ENCODE measurements at regions not wholly inside any gene's neighbourhood (a gene's known extent, or its start where the extent isn't known, plus 50 kb on each side); places are given as distances from the start of the nearest gene placed in this dataset.

DNA sequence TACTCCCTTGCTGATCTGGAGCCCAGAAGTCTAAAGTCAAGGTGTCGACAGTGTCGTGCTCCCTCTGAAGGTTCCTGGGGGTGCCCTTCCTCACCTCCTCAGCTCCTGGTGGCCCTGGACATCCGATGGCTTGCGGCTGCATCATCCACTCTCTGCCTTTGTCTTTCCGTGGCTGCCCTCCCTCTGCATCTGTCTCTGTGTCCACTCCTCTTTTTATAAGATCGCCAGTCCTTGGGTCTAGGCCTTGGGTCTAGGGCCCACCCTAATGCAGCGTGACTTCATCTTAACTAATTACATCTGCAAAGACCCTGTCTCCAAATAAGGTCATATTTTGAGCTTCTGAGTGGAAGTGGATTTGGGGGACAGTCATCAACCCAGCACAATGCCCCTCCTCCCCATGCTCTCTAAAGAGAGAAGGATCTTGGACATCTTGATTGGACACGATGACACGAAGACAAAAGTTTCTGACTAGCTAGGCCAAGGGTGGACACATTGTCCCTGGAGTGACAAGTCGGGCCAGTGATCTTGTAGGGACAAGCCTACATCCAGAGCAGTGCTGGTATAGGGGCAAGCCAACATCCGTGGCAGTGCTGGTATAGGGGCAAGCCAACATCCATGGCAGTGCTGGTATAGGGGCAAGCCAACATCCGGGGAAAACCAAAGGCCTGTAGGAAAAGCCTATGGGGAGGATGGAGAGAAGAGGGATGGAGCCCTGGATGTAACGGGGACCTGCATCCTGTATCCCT lies 93.9 kb upstream of the DIO3 start:
- Histone ChIP-seq H3K23ac (ENCODE audit: low read depth, low read length) (no peak overlapping the region), H2BK15ac (ENCODE audit: low read depth, low read length) (no peak overlapping the region), H3K27ac (ENCODE audit: insufficient read depth, low read length) (no peak overlapping the region), H3K18ac (ENCODE audit: low read depth, low read length) (no peak overlapping the region), H3K9me3 (ENCODE audit: control insufficient read depth, insufficient read depth, low read length) (no peaks in the 10 kb centered on the region), H2AFZ (replicated peaks; ENCODE audit: low read length, poor library complexity) (no peak overlapping the region), H4K20me1 (ENCODE audit: insufficient read depth, low read length) (no peaks in the 10 kb centered on the region), H2BK20ac (ENCODE audit: low read depth, low read length) (no peak overlapping the region), H3K4me1 (ENCODE audit: control insufficient read depth, insufficient read depth, low read length) (no peaks in the 10 kb centered on the region), H4K91ac (ENCODE audit: insufficient read depth, low read depth, low read length) (no peak overlapping the region), H2AK9ac (replicated peaks; ENCODE audit: low read depth, low read length, poor library complexity) (no peak overlapping the region), H3K36me3 (ENCODE audit: control insufficient read depth, insufficient read depth, low read length) (no peaks in the 10 kb centered on the region), H3K14ac (replicated peaks; ENCODE audit: low read depth, low read length) (no peak overlapping the region), H3K9me1 (ENCODE audit: insufficient read depth, low read length) (no peaks in the 10 kb centered on the region; the same call in 1 of the 2 replicates), H3K27me3 (ENCODE audit: control insufficient read depth, insufficient read depth, low read length) (peaks cover 16% of the 10 kb centered on the region; the same call in 1 of the 2 replicates), H3K4me3 (ENCODE audit: insufficient read depth, low read depth, low read length) (no peak overlapping the region), H3K4me2 (ENCODE audit: low read depth, low read length) (no peak overlapping the region), H2BK120ac (ENCODE audit: low read depth, low read length) (no peak overlapping the region), H2BK5ac (ENCODE audit: low read depth, low read length, poor library complexity, severe bottlenecking) (no peak overlapping the region), H3K79me1 (ENCODE audit: low read depth in 1 of 2, low read length in 2 of 2) (no peaks in the 10 kb centered on the region), H4K8ac (ENCODE audit: low read depth in 2 of 2, low read length in 2 of 2) (no peak overlapping the region), H2AK5ac (ENCODE audit: low read depth, low read length) (no peak overlapping the region), H3K9ac (ENCODE audit: low read depth, low read length) (no peak overlapping the region), H3K56ac (ENCODE audit: extremely low read depth, insufficient read depth, low read length) (no peak overlapping the region), H3K4ac (ENCODE audit: low read depth, low read length) (no peak overlapping the region), H4K5ac (ENCODE audit: low read depth, low read length) (no peak overlapping the region)
- WGBS, 2 experiments (ENCODE audit: extremely low coverage in 2 of 2, insufficient read length in 1 of 2): 100% methylated on average over 1 of the region's 13 CpGs; no CpG with 5 or more reads in 1 of the 2 experiments
- DNase-seq (no peak), ATAC-seq (ENCODE audit: low read depth) (no peak)
- no peak for TF ChIP-seq BHLHE40 (IDR thresholded peaks at IDR 0.05; ENCODE audit: low read depth, low read length)
- no peak for TF ChIP-seq FOS (IDR thresholded peaks at IDR 0.05; ENCODE audit: low read depth, low read length)
- TF ChIP-seq, protein P1, sequence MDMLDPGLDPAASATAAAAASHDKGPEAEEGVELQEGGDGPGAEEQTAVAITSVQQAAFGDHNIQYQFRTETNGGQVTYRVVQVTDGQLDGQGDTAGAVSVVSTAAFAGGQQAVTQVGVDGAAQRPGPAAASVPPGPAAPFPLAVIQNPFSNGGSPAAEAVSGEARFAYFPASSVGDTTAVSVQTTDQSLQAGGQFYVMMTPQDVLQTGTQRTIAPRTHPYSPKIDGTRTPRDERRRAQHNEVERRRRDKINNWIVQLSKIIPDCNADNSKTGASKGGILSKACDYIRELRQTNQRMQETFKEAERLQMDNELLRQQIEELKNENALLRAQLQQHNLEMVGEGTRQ (IDR thresholded peaks at IDR 0.05; ENCODE audit: low read depth, low read length): no peak
- no peak for TF ChIP-seq CHD1 (IDR thresholded peaks at IDR 0.05; ENCODE audit: low read depth, low read length)
- TF ChIP-seq MAFK (IDR thresholded peaks at IDR 0.05; ENCODE audit: low read depth, low read length): no peak
- no peak for TF ChIP-seq MXI1 (IDR thresholded peaks at IDR 0.05; ENCODE audit: borderline replicate concordance, low read depth, low read length)
- no peak for TF ChIP-seq RCOR1 (IDR thresholded peaks at IDR 0.05; ENCODE audit: insufficient replicate concordance, low read length)
- TF ChIP-seq, protein P2, sequence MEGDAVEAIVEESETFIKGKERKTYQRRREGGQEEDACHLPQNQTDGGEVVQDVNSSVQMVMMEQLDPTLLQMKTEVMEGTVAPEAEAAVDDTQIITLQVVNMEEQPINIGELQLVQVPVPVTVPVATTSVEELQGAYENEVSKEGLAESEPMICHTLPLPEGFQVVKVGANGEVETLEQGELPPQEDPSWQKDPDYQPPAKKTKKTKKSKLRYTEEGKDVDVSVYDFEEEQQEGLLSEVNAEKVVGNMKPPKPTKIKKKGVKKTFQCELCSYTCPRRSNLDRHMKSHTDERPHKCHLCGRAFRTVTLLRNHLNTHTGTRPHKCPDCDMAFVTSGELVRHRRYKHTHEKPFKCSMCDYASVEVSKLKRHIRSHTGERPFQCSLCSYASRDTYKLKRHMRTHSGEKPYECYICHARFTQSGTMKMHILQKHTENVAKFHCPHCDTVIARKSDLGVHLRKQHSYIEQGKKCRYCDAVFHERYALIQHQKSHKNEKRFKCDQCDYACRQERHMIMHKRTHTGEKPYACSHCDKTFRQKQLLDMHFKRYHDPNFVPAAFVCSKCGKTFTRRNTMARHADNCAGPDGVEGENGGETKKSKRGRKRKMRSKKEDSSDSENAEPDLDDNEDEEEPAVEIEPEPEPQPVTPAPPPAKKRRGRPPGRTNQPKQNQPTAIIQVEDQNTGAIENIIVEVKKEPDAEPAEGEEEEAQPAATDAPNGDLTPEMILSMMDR (conservative IDR thresholded peaks at IDR 0.05; ENCODE audit: low read depth, low read length): no peak
- TF ChIP-seq POLR2A (IDR thresholded peaks at IDR 0.05; ENCODE audit: low read depth, low read length): no peak
- no TSS peak for BruUV-seq (replicated peaks)
- POLR2A ChIA-PET (ENCODE audit: unreplicated experiment): no interaction called here
- intact Hi-C loops (cut with micrococcal nuclease) (no loop called here), dilution Hi-C loops (cut with HindIII; ENCODE audit: low sequenced_read_pairs, unreplicated experiment) (no loop called here), in situ Hi-C loops (cut with MboI; ENCODE audit: low sequenced_read_pairs) (no loop called here)
- CTCF ChIA-PET: interaction anchor here (0.6 kb wide), 1 partner anchor 333 kb away, joined by 3 read pairs; no protein-coding TSS in a partner anchor
